HCT116 (cell line): ENCODE measurements at regions not wholly inside any gene's neighbourhood (a gene's known extent, or its start where the extent isn't known, plus 50 kb on each side); places are given as distances from the start of the nearest gene placed in this dataset.

ENCODE experiments used
- CTCF ChIP-seq, 3 experiments: fragments of 200-600 bp in 1 of 3; sonication (generic) in 1 of 3; IDR thresholded peaks in 2 of 3; conservative IDR thresholded peaks in 1 of 3; 2 replicates each; pipeline ENCODE4 v1.5.1; 2012 to 2017; ENCODE audit warnings: low read depth in 2 of 3, low read length in 2 of 3, antibody characterized with exemption in 1 of 3, borderline replicate concordance in 1 of 3, control low read depth in 1 of 3, mild to moderate bottlenecking in 1 of 3, mixed read lengths in 1 of 3, mixed run types in 1 of 3, moderate library complexity in 1 of 3; ENCODE audit not compliant: insufficient read depth in 1 of 3
- POLR2A ChIP-seq: IDR thresholded peaks from 2 replicates; pipeline ENCODE4 v1.7.0; 2011; ENCODE audit warnings: borderline replicate concordance; ENCODE audit not compliant: insufficient read depth, insufficient read length; ENCODE audit errors: extremely low read depth
- POLR2AphosphoS5 ChIP-seq: IDR thresholded peaks from 2 replicates; pipeline ENCODE4 v1.6.1; 2011; ENCODE audit warnings: mild to moderate bottlenecking, low read depth, low read length, moderate library complexity

- no peak for TF ChIP-seq CTCF (IDR thresholded peaks at IDR 0.05 in 2 of 3, conservative IDR thresholded peaks at IDR 0.05 in 1 of 3; ENCODE audit: borderline replicate concordance in 1 of 3, insufficient read depth in 1 of 3, low read depth in 2 of 3, low read length in 2 of 3)
- no peak for TF ChIP-seq POLR2A
- TF ChIP-seq POLR2AphosphoS5: no peak
Observed at GRCh38 chr12:83197483-83197914, 510.8 kb downstream of the TMTC2 start.
